NT2/D1 (cell line): ENCODE measurements at regions not wholly inside any gene's neighbourhood (a gene's known extent, or its start where the extent isn't known, plus 50 kb on each side); places are given as distances from the start of the nearest gene placed in this dataset.

ENCODE experiments used
- DNase-seq: peaks from one replicate; pipeline ENCODE4 v3.0.0-alpha.2; 2011; ENCODE audit warnings: low read depth, low spot score
- H3K27me3 ChIP-seq: 2 replicates; pipeline ENCODE4 v1.6.0; 2011; ENCODE audit warnings: mild to moderate bottlenecking; ENCODE audit not compliant: insufficient read length, insufficient read depth
- H3K36me3 ChIP-seq: 2 replicates; pipeline ENCODE4 v1.6.1; 2011; ENCODE audit warnings: mild to moderate bottlenecking, low read length, mixed read lengths; ENCODE audit not compliant: insufficient read depth, insufficient read length
- H3K4me1 ChIP-seq: 2 replicates; pipeline ENCODE4 v1.5.1; 2011; ENCODE audit not compliant: insufficient read depth, insufficient read length
- H3K4me3 ChIP-seq: 2 replicates; pipeline ENCODE4 v1.5.1; 2011; ENCODE audit warnings: low read depth; ENCODE audit not compliant: insufficient read length
- H3K9ac ChIP-seq: 2 replicates; pipeline ENCODE4 v1.6.0; 2011; ENCODE audit warnings: low read depth; ENCODE audit not compliant: insufficient read length
- H3K9me3 ChIP-seq: 2 replicates; pipeline ENCODE4 v1.5.1; 2011; ENCODE audit warnings: mild to moderate bottlenecking, low read length; ENCODE audit not compliant: insufficient read depth
- SUZ12 ChIP-seq: IDR thresholded peaks from 2 replicates; pipeline ENCODE4 v1.6.1; 2011; ENCODE audit not compliant: insufficient read length, insufficient read depth; ENCODE audit errors: extremely low read depth
- YY1 ChIP-seq: IDR thresholded peaks from 2 replicates; pipeline ENCODE4 v1.6.1; 2011; ENCODE audit not compliant: insufficient read length, insufficient read depth
- ZNF274 ChIP-seq: IDR thresholded peaks from 2 replicates; pipeline ENCODE4 v1.6.1; 2011; ENCODE audit warnings: mild to moderate bottlenecking, low read depth, low read length

- DNase-seq, result no peak
- Histone ChIP-seq H3K36me3 (no peaks in the 10 kb centered on the region), H3K4me1 (no peaks in the 10 kb centered on the region), H3K27me3 (no peaks in the 10 kb centered on the region), H3K9me3 (no peaks in the 10 kb centered on the region), H3K9ac (no peak overlapping the region), H3K4me3 (no peak overlapping the region)
- TF ChIP-seq SUZ12 (no peak), YY1 (no peak), ZNF274 (no peak)
These were observed 346.2 kb upstream of the IRX1 start for GRCh38 chr5:3249401-3249800.

GRCh38 chr5:3237276-3237868, 358.3 kb upstream of the IRX1 start:
- Histone ChIP-seq H3K9me3 (no peaks in the 10 kb centered on the region), H3K27me3 (no peaks in the 10 kb centered on the region), H3K36me3 (no peaks in the 10 kb centered on the region), H3K4me1 (no peaks in the 10 kb centered on the region), H3K4me3 (no peak overlapping the region), H3K9ac (no peak overlapping the region)
- no peak for TF ChIP-seq YY1
- TF ChIP-seq SUZ12, result no peak
- TF ChIP-seq ZNF274, result no peak
- DNase-seq, result no peak

GRCh38 chr5:3234566-3234965, 361.1 kb upstream of the IRX1 start:
- DNase-seq, result no peak
- Histone ChIP-seq H3K9me3 (no peaks in the 10 kb centered on the region), H3K36me3 (no peaks in the 10 kb centered on the region), H3K9ac (no peak overlapping the region), H3K4me3 (no peak overlapping the region), H3K4me1 (no peaks in the 10 kb centered on the region), H3K27me3 (no peaks in the 10 kb centered on the region)
- TF ChIP-seq SUZ12 (no peak), ZNF274 (no peak), YY1 (no peak)

GRCh38 chr5:3230941-3231340, 364.7 kb upstream of the IRX1 start:
- DNase-seq, result no peak
- no peaks in the 10 kb centered on the region for H3K27me3 ChIP-seq
- no peak overlapping the region for H3K9ac ChIP-seq
- no peaks in the 10 kb centered on the region for H3K36me3 ChIP-seq
- no peaks in the 10 kb centered on the region for H3K9me3 ChIP-seq
- no peak for TF ChIP-seq SUZ12
- H3K4me3 ChIP-seq, result no peak overlapping the region
- no peaks in the 10 kb centered on the region for H3K4me1 ChIP-seq

GRCh38 chr5:3230254-3230653, 365.4 kb upstream of the IRX1 start:
- H3K9me3 ChIP-seq, result no peaks in the 10 kb centered on the region
- no peaks in the 10 kb centered on the region for H3K4me1 ChIP-seq
- H3K9ac ChIP-seq, result no peak overlapping the region
- H3K27me3 ChIP-seq, result no peaks in the 10 kb centered on the region
- no peak for DNase-seq
- no peak overlapping the region for H3K4me3 ChIP-seq
- H3K36me3 ChIP-seq, result no peaks in the 10 kb centered on the region
- no peak for TF ChIP-seq SUZ12

GRCh38 chr5:3226196-3226920, 369.3 kb upstream of the IRX1 start:
- H3K27me3 ChIP-seq, result no peaks in the 10 kb centered on the region
- no peaks in the 10 kb centered on the region for H3K36me3 ChIP-seq
- no peaks in the 10 kb centered on the region for H3K9me3 ChIP-seq
- H3K4me3 ChIP-seq, result no peak overlapping the region
- no peak overlapping the region for H3K9ac ChIP-seq
- no peak for DNase-seq
- no peaks in the 10 kb centered on the region for H3K4me1 ChIP-seq
- TF ChIP-seq YY1, result no peak
- TF ChIP-seq SUZ12, result no peak
- no peak for TF ChIP-seq ZNF274

- no peak overlapping the region for H3K4me3 ChIP-seq
- no peaks in the 10 kb centered on the region for H3K9me3 ChIP-seq
- no peaks in the 10 kb centered on the region for H3K27me3 ChIP-seq
- no peak for TF ChIP-seq YY1
- no peak for TF ChIP-seq SUZ12
- no peak for TF ChIP-seq ZNF274
- DNase-seq, result no peak
- no peaks in the 10 kb centered on the region for H3K4me1 ChIP-seq
- no peaks in the 10 kb centered on the region for H3K36me3 ChIP-seq
- H3K9ac ChIP-seq, result no peak overlapping the region
These were observed 370.3 kb upstream of the IRX1 start for GRCh38 chr5:3225201-3225960.

GRCh38 chr5:3222924-3223323, 372.7 kb upstream of the IRX1 start:
- Histone ChIP-seq H3K9ac (no peak overlapping the region), H3K4me3 (no peak overlapping the region), H3K9me3 (no peaks in the 10 kb centered on the region), H3K27me3 (no peaks in the 10 kb centered on the region), H3K36me3 (no peaks in the 10 kb centered on the region), H3K4me1 (no peaks in the 10 kb centered on the region)
- TF ChIP-seq ZNF274, result no peak
- TF ChIP-seq YY1, result no peak
- TF ChIP-seq SUZ12, result no peak
- DNase-seq, result no peak
